ENCODE measurements at regions not wholly inside any gene's neighbourhood (a gene's known extent, or its start where the extent isn't known, plus 50 kb on each side); places are given as distances from the start of the nearest gene placed in this dataset.

DNA sequence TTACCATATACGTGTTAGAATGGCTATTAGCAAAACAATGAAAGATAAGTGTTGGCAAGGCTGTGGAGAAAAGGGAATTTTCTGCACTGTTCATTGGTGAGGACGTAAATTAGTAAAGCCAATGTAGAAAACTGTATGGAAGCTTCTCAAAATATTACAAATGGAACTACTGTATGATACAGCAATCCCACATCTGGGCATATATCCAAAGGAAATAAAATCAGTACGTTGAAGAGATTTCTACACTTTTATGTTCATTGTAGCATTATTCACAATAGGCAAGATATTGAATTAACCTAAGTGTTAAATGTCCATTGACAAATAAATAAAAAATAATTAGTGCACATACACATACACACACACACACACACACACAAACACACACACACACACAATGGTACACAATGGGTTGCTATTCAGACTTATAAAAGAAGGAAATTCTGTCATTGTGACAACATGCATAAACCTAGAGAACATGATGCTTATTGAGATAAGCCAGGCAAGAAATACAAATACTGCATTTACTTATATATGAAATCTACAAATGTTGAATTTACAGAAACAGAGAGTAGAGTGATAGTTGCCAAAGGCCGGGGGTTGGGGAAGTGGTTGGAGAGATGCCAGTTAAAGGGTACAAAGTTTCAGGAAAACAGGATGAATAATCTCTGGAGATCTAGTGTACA lies 565.8 kb upstream of the LRRC4C start:
- H2AFZ ChIP-seq (ENCODE audit: low read depth, low read length): no peak overlapping the region
- H3K4me2 ChIP-seq (ENCODE audit: insufficient read depth, low read length): no peak overlapping the region
- no peak overlapping the region for H3K4me3 ChIP-seq (ENCODE audit: low read depth in 1 of 2, low read length in 2 of 2)
- H4K20me1 ChIP-seq (ENCODE audit: insufficient read depth, low read length): no peaks in the 10 kb centered on the region
- no peak overlapping the region for H3K9ac ChIP-seq (ENCODE audit: low read depth, low read length)
- no peaks in the 10 kb centered on the region for H3K9me3 ChIP-seq (ENCODE audit: insufficient read depth, low read length, severe bottlenecking)
- no peak overlapping the region for H3K27ac ChIP-seq (ENCODE audit: low read length)
- no peaks in the 10 kb centered on the region for H3K36me3 ChIP-seq (ENCODE audit: insufficient read depth, low read length)
- no peaks in the 10 kb centered on the region for H3K79me2 ChIP-seq (ENCODE audit: insufficient read depth, low read length)
- no peaks in the 10 kb centered on the region for H3K27me3 ChIP-seq (ENCODE audit: insufficient read depth, low read length, poor library complexity)
- ATAC-seq (ENCODE audit: insufficient read depth, low read depth) (no peak), DNase-seq (no peak)
- H3K4me1 ChIP-seq (ENCODE audit: insufficient read depth, low read length): no peaks in the 10 kb centered on the region
- TF ChIP-seq, protein P1, sequence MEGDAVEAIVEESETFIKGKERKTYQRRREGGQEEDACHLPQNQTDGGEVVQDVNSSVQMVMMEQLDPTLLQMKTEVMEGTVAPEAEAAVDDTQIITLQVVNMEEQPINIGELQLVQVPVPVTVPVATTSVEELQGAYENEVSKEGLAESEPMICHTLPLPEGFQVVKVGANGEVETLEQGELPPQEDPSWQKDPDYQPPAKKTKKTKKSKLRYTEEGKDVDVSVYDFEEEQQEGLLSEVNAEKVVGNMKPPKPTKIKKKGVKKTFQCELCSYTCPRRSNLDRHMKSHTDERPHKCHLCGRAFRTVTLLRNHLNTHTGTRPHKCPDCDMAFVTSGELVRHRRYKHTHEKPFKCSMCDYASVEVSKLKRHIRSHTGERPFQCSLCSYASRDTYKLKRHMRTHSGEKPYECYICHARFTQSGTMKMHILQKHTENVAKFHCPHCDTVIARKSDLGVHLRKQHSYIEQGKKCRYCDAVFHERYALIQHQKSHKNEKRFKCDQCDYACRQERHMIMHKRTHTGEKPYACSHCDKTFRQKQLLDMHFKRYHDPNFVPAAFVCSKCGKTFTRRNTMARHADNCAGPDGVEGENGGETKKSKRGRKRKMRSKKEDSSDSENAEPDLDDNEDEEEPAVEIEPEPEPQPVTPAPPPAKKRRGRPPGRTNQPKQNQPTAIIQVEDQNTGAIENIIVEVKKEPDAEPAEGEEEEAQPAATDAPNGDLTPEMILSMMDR (IDR thresholded peaks at IDR 0.05; ENCODE audit: borderline replicate concordance, extremely low read depth, low read length, poor library complexity, severe bottlenecking): no peak

DNA sequence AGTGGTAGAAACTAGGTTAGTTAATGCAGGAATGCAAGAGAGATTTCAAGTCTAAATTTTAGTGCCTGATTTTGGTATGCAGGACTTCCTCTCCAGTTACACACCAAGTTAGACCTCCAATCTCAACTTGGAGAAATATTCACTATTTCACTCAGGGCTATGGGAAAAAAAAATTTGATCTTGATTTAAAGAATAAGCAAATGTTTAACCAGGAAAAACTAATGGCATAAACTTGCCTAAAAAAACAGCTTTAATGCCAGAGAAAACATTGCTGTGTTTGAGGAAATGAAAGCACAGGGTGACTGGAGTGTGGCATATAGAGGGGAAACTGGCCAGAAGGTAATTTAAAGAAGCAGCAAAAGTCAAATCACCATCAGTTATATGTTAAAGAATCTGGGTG lies 575.4 kb upstream of the LRRC4C start:
- H3K27ac ChIP-seq (ENCODE audit: low read length): no peak overlapping the region
- no peaks in the 10 kb centered on the region for H3K79me2 ChIP-seq (ENCODE audit: insufficient read depth, low read length)
- TF ChIP-seq, protein P1 (IDR thresholded peaks at IDR 0.05; ENCODE audit: borderline replicate concordance, extremely low read depth, low read length, poor library complexity, severe bottlenecking): no peak
- no peak for TF ChIP-seq EZH2 (IDR thresholded peaks at IDR 0.05; ENCODE audit: borderline replicate concordance, low read depth, low read length, severe bottlenecking)
- H3K9me3 ChIP-seq (ENCODE audit: insufficient read depth, low read length, severe bottlenecking): no peaks in the 10 kb centered on the region
- no peaks in the 10 kb centered on the region for H3K4me1 ChIP-seq (ENCODE audit: insufficient read depth, low read length)
- H3K4me2 ChIP-seq (ENCODE audit: insufficient read depth, low read length): no peak overlapping the region
- no peaks in the 10 kb centered on the region for H3K27me3 ChIP-seq (ENCODE audit: insufficient read depth, low read length, poor library complexity)
- no peak overlapping the region for H3K9ac ChIP-seq (ENCODE audit: low read depth, low read length)
- H4K20me1 ChIP-seq (ENCODE audit: insufficient read depth, low read length): no peaks in the 10 kb centered on the region
- no peak for ATAC-seq (ENCODE audit: insufficient read depth, low read depth)
- no peak overlapping the region for H3K4me3 ChIP-seq (ENCODE audit: low read depth in 1 of 2, low read length in 2 of 2)
- no peaks in the 10 kb centered on the region for H3K36me3 ChIP-seq (ENCODE audit: insufficient read depth, low read length)
- no peak overlapping the region for H2AFZ ChIP-seq (ENCODE audit: low read depth, low read length)
- no peak for DNase-seq

DNA sequence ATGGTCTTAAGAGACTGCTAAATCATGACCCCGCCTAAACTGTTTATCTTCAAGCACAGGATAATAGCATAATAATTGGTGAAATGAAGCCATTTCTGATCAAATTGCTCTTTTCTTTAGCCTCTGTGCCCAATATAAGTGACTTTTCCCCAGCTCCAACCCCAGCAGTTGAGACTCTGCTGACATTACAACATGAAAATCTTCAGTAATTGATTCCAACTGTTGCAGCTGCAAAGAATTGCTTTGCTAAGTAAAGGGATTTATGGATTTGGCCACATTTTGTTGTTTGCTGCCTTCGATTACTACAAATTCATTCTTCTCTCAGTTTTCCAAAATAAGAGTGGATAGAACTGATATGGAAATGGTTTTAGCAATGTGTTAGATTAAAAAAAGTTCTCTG lies 576.7 kb upstream of the LRRC4C start:
- H3K9me3 ChIP-seq (ENCODE audit: insufficient read depth, low read length, severe bottlenecking): no peaks in the 10 kb centered on the region

More for the DNA sequence above, 576.7 kb upstream of the LRRC4C start:
- DNase-seq (no peak), ATAC-seq (ENCODE audit: insufficient read depth, low read depth) (no peak)
- Histone ChIP-seq H3K79me2 (ENCODE audit: insufficient read depth, low read length) (no peaks in the 10 kb centered on the region), H3K4me3 (ENCODE audit: low read depth in 1 of 2, low read length in 2 of 2) (no peak overlapping the region), H3K9ac (ENCODE audit: low read depth, low read length) (no peak overlapping the region), H3K27ac (ENCODE audit: low read length) (no peak overlapping the region), H2AFZ (ENCODE audit: low read depth, low read length) (no peak overlapping the region), H4K20me1 (ENCODE audit: insufficient read depth, low read length) (no peaks in the 10 kb centered on the region), H3K4me2 (ENCODE audit: insufficient read depth, low read length) (no peak overlapping the region), H3K27me3 (ENCODE audit: insufficient read depth, low read length, poor library complexity) (no peaks in the 10 kb centered on the region), H3K36me3 (ENCODE audit: insufficient read depth, low read length) (no peaks in the 10 kb centered on the region), H3K4me1 (ENCODE audit: insufficient read depth, low read length) (no peaks in the 10 kb centered on the region)
- TF ChIP-seq, protein P1 (IDR thresholded peaks at IDR 0.05; ENCODE audit: borderline replicate concordance, extremely low read depth, low read length, poor library complexity, severe bottlenecking): no peak
- no peak for TF ChIP-seq EZH2 (IDR thresholded peaks at IDR 0.05; ENCODE audit: borderline replicate concordance, low read depth, low read length, severe bottlenecking)

Data from DND-41 (cell line).